Gastrocnemius medialis (tissue), 4 donors: ENCODE measurements at regions not wholly inside any gene's neighbourhood (a gene's known extent, or its start where the extent isn't known, plus 50 kb on each side); places are given as distances from the start of the nearest gene placed in this dataset.

Source experiments
- POLR2A ChIP-seq, 2 donors: fragments of 450-650 bp; IDR thresholded peaks; one replicate each; pipeline ENCODE4 v1.6.1; 2017; ENCODE audit warnings: antibody characterized with exemption in 2 of 2, mild to moderate bottlenecking in 2 of 2, moderate library complexity in 2 of 2
- TF ChIP-seq, protein P1 (sequence below), 5 experiments: fragments of 450-650 bp in 3 of 5; fragments of 200-600 bp in 2 of 5; sonication (generic) in 2 of 5; IDR thresholded peaks in 4 of 5; conservative IDR thresholded peaks in 1 of 5; 1 replicate in 4 of 5; 2 replicates in 1 of 5; pipeline ENCODE4 v1.5.1; 2016 to 2019; ENCODE audit warnings: antibody characterized with exemption in 5 of 5, mild to moderate bottlenecking in 3 of 5, moderate library complexity in 3 of 5

DNA sequence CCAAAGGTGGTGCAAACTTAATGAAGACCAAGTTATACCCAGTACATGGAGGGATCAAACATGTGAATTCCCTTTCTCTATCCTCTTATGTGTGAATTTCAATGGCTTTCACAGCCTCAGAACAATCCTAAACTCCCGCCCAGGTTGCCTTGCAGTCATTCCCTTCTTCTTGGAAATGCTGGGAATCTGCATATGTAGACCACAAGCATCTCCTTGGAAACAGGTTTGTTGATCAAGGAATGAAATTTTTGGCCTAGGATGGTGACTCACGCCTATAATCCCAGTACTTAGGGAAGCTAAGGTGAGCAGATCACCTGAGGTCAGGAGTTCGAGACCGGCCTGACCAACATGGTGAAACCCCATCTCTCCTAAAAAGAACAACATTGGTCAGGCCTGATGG lies 77.8 kb upstream of the ABI1 start:
- TF ChIP-seq, protein P1, sequence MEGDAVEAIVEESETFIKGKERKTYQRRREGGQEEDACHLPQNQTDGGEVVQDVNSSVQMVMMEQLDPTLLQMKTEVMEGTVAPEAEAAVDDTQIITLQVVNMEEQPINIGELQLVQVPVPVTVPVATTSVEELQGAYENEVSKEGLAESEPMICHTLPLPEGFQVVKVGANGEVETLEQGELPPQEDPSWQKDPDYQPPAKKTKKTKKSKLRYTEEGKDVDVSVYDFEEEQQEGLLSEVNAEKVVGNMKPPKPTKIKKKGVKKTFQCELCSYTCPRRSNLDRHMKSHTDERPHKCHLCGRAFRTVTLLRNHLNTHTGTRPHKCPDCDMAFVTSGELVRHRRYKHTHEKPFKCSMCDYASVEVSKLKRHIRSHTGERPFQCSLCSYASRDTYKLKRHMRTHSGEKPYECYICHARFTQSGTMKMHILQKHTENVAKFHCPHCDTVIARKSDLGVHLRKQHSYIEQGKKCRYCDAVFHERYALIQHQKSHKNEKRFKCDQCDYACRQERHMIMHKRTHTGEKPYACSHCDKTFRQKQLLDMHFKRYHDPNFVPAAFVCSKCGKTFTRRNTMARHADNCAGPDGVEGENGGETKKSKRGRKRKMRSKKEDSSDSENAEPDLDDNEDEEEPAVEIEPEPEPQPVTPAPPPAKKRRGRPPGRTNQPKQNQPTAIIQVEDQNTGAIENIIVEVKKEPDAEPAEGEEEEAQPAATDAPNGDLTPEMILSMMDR (IDR thresholded peaks at IDR 0.05 in 4 of 5, conservative IDR thresholded peaks at IDR 0.05 in 1 of 5) = no peak
- TF ChIP-seq POLR2A (IDR thresholded peaks at IDR 0.05) = no peak
